ENCODE measurements at regions not wholly inside any gene's neighbourhood (a gene's known extent, or its start where the extent isn't known, plus 50 kb on each side); places are given as distances from the start of the nearest gene placed in this dataset.

- H3K27me3 ChIP-seq (ENCODE audit: control insufficient read depth in 1 of 2, insufficient read depth in 1 of 2, low read length in 2 of 2): no peaks in the 10 kb centered on the region
- no peak overlapping the region for H3K23ac ChIP-seq (ENCODE audit: low read length in 2 of 2)
- H2BK15ac ChIP-seq (ENCODE audit: low read depth, poor library complexity, severe bottlenecking): no peak overlapping the region
- H2BK120ac ChIP-seq (ENCODE audit: low read depth, low read length): no peak overlapping the region
- no peak overlapping the region for H4K91ac ChIP-seq (ENCODE audit: low read length)
- H3K36me3 ChIP-seq (ENCODE audit: control insufficient read depth in 1 of 2, insufficient read depth in 2 of 2, low read depth in 1 of 2, low read length in 2 of 2): no peaks in the 10 kb centered on the region
- no peak overlapping the region for H2AFZ ChIP-seq (ENCODE audit: low read depth, low read length)
- peak; percentile 81 for DNase-seq
- 0% methylated on average over 3 of the region's 5 CpGs for WGBS
- no peak overlapping the region for H3K4ac ChIP-seq (ENCODE audit: low read depth in 1 of 2, low read length in 2 of 2)
- H3K27ac ChIP-seq (ENCODE audit: low read length, poor library complexity, severe bottlenecking): no peak overlapping the region
- no peak overlapping the region for H3K9ac ChIP-seq (ENCODE audit: low read length)
- H2AK5ac ChIP-seq (ENCODE audit: low read length, severe bottlenecking): no peak overlapping the region
- H3K4me3 ChIP-seq (ENCODE audit: insufficient read depth in 1 of 2, low read depth in 1 of 2, low read length in 2 of 2): no peak overlapping the region
- no peak overlapping the region for H3K18ac ChIP-seq (ENCODE audit: low read depth in 1 of 2, low read length in 2 of 2)
- H4K8ac ChIP-seq (ENCODE audit: low read length): no peak overlapping the region
- H3K4me1 ChIP-seq (ENCODE audit: control insufficient read depth, insufficient read depth, low read depth, low read length): peaks cover 5% of the 10 kb centered on the region
- H3K4me2 ChIP-seq (ENCODE audit: low read length, poor library complexity, severe bottlenecking): no peak overlapping the region
- no peak overlapping the region for H3K14ac ChIP-seq (ENCODE audit: low read length in 2 of 2)
- H3K79me1 ChIP-seq (replicated peaks; ENCODE audit: low read length, poor library complexity, severe bottlenecking): no peaks in the 10 kb centered on the region
- no peaks in the 10 kb centered on the region for H3K9me3 ChIP-seq (ENCODE audit: control insufficient read depth, low read length)
- H2BK12ac ChIP-seq (ENCODE audit: low read length in 2 of 2): peak overlapping the region in 1 of 2 experiments; percentile 7
- H2BK5ac ChIP-seq (ENCODE audit: low read depth, low read length, poor library complexity, severe bottlenecking): no peak overlapping the region
These were observed 498.6 kb upstream of the ZEB2 start for GRCh38 chr2:145018502-145018901.

- no peaks in the 10 kb centered on the region for H3K36me3 ChIP-seq (ENCODE audit: control insufficient read depth in 1 of 2, insufficient read depth in 2 of 2, low read depth in 1 of 2, low read length in 2 of 2)
- H3K14ac ChIP-seq (ENCODE audit: low read length in 2 of 2): no peak overlapping the region
- H2AFZ ChIP-seq (ENCODE audit: low read depth, low read length): no peak overlapping the region
- H2BK5ac ChIP-seq (ENCODE audit: low read depth, low read length, poor library complexity, severe bottlenecking): no peak overlapping the region
- no peaks in the 10 kb centered on the region for H3K79me1 ChIP-seq (replicated peaks; ENCODE audit: low read length, poor library complexity, severe bottlenecking)
- no peak overlapping the region for H3K9ac ChIP-seq (ENCODE audit: low read length)
- H4K91ac ChIP-seq (ENCODE audit: low read length): no peak overlapping the region
- peaks cover 6% of the 10 kb centered on the region for H3K4me1 ChIP-seq (ENCODE audit: control insufficient read depth, insufficient read depth, low read depth, low read length)
- H3K9me3 ChIP-seq (ENCODE audit: control insufficient read depth, low read length): no peaks in the 10 kb centered on the region
- no peak overlapping the region for H3K4ac ChIP-seq (ENCODE audit: low read depth in 1 of 2, low read length in 2 of 2)
- H3K27ac ChIP-seq (ENCODE audit: low read length, poor library complexity, severe bottlenecking): no peak overlapping the region
- no peak overlapping the region for H3K4me3 ChIP-seq (ENCODE audit: insufficient read depth in 1 of 2, low read depth in 1 of 2, low read length in 2 of 2)
- no peak overlapping the region for H3K23ac ChIP-seq (ENCODE audit: low read length in 2 of 2)
- no peak overlapping the region for H3K4me2 ChIP-seq (ENCODE audit: low read length, poor library complexity, severe bottlenecking)
- H2AK5ac ChIP-seq (ENCODE audit: low read length, severe bottlenecking): no peak overlapping the region
- peak overlapping the region in 1 of 2 experiments; percentile 95 for H2BK12ac ChIP-seq (ENCODE audit: low read length in 2 of 2)
- H2BK15ac ChIP-seq (ENCODE audit: low read depth, poor library complexity, severe bottlenecking): no peak overlapping the region
- H2BK120ac ChIP-seq (ENCODE audit: low read depth, low read length): no peak overlapping the region
- no peak for DNase-seq
- H4K8ac ChIP-seq (ENCODE audit: low read length): no peak overlapping the region
- H3K18ac ChIP-seq (ENCODE audit: low read depth in 1 of 2, low read length in 2 of 2): no peak overlapping the region
- WGBS: no CpG with 5 or more reads among the region's 1 CpG
- H3K27me3 ChIP-seq (ENCODE audit: control insufficient read depth in 1 of 2, insufficient read depth in 1 of 2, low read length in 2 of 2): no peaks in the 10 kb centered on the region
These were observed 497.2 kb upstream of the ZEB2 start for GRCh38 chr2:145017149-145017548.

GRCh38 chr2:145016711-145017110 lies 496.8 kb upstream of the ZEB2 start:
- no peaks in the 10 kb centered on the region for H3K36me3 ChIP-seq (ENCODE audit: control insufficient read depth in 1 of 2, insufficient read depth in 2 of 2, low read depth in 1 of 2, low read length in 2 of 2)
- DNase-seq: no peak
- no peak overlapping the region for H3K23ac ChIP-seq (ENCODE audit: low read length in 2 of 2)
- H2BK12ac ChIP-seq (ENCODE audit: low read length in 2 of 2): no peak overlapping the region
- no peak overlapping the region for H3K9ac ChIP-seq (ENCODE audit: low read length)
- no peaks in the 10 kb centered on the region for H3K27me3 ChIP-seq (ENCODE audit: control insufficient read depth in 1 of 2, insufficient read depth in 1 of 2, low read length in 2 of 2)
- H3K4ac ChIP-seq (ENCODE audit: low read depth in 1 of 2, low read length in 2 of 2): no peak overlapping the region
- H2AFZ ChIP-seq (ENCODE audit: low read depth, low read length): no peak overlapping the region
- no peak overlapping the region for H2BK120ac ChIP-seq (ENCODE audit: low read depth, low read length)
- no peak overlapping the region for H3K4me3 ChIP-seq (ENCODE audit: insufficient read depth in 1 of 2, low read depth in 1 of 2, low read length in 2 of 2)
- no peak overlapping the region for H3K4me2 ChIP-seq (ENCODE audit: low read length, poor library complexity, severe bottlenecking)
- no peak overlapping the region for H2BK15ac ChIP-seq (ENCODE audit: low read depth, poor library complexity, severe bottlenecking)
- no peaks in the 10 kb centered on the region for H3K79me1 ChIP-seq (replicated peaks; ENCODE audit: low read length, poor library complexity, severe bottlenecking)
- H3K27ac ChIP-seq (ENCODE audit: low read length, poor library complexity, severe bottlenecking): no peak overlapping the region
- H3K18ac ChIP-seq (ENCODE audit: low read depth in 1 of 2, low read length in 2 of 2): no peak overlapping the region
- H3K4me1 ChIP-seq (ENCODE audit: control insufficient read depth, insufficient read depth, low read depth, low read length): peaks cover 6% of the 10 kb centered on the region
- no peak overlapping the region for H3K14ac ChIP-seq (ENCODE audit: low read length in 2 of 2)
- no peak overlapping the region for H4K8ac ChIP-seq (ENCODE audit: low read length)
- H4K91ac ChIP-seq (ENCODE audit: low read length): no peak overlapping the region
- H2BK5ac ChIP-seq (ENCODE audit: low read depth, low read length, poor library complexity, severe bottlenecking): no peak overlapping the region
- no peak overlapping the region for H2AK5ac ChIP-seq (ENCODE audit: low read length, severe bottlenecking)
- H3K9me3 ChIP-seq (ENCODE audit: control insufficient read depth, low read length): no peaks in the 10 kb centered on the region

- Histone ChIP-seq H2BK120ac (ENCODE audit: low read depth, low read length) (no peak overlapping the region), H3K9ac (ENCODE audit: low read length) (no peak overlapping the region), H2BK12ac (ENCODE audit: low read length in 2 of 2) (no peak overlapping the region), H3K9me3 (ENCODE audit: control insufficient read depth, low read length) (no peaks in the 10 kb centered on the region), H4K8ac (ENCODE audit: low read length) (no peak overlapping the region), H3K18ac (ENCODE audit: low read depth in 1 of 2, low read length in 2 of 2) (no peak overlapping the region), H2AK5ac (ENCODE audit: low read length, severe bottlenecking) (no peak overlapping the region), H3K23ac (ENCODE audit: low read length in 2 of 2) (no peak overlapping the region), H3K14ac (ENCODE audit: low read length in 2 of 2) (no peak overlapping the region), H2BK5ac (ENCODE audit: low read depth, low read length, poor library complexity, severe bottlenecking) (no peak overlapping the region), H2AFZ (ENCODE audit: low read depth, low read length) (no peak overlapping the region), H3K4me1 (ENCODE audit: control insufficient read depth, insufficient read depth, low read depth, low read length) (peaks cover 6% of the 10 kb centered on the region), H3K4me2 (ENCODE audit: low read length, poor library complexity, severe bottlenecking) (no peak overlapping the region), H3K79me1 (replicated peaks; ENCODE audit: low read length, poor library complexity, severe bottlenecking) (no peaks in the 10 kb centered on the region), H3K27ac (ENCODE audit: low read length, poor library complexity, severe bottlenecking) (no peak overlapping the region), H3K27me3 (ENCODE audit: control insufficient read depth in 1 of 2, insufficient read depth in 1 of 2, low read length in 2 of 2) (no peaks in the 10 kb centered on the region), H3K4me3 (ENCODE audit: insufficient read depth in 1 of 2, low read depth in 1 of 2, low read length in 2 of 2) (no peak overlapping the region), H3K36me3 (ENCODE audit: control insufficient read depth in 1 of 2, insufficient read depth in 2 of 2, low read depth in 1 of 2, low read length in 2 of 2) (no peaks in the 10 kb centered on the region), H2BK15ac (ENCODE audit: low read depth, poor library complexity, severe bottlenecking) (no peak overlapping the region), H3K4ac (ENCODE audit: low read depth in 1 of 2, low read length in 2 of 2) (no peak overlapping the region), H4K91ac (ENCODE audit: low read length) (no peak overlapping the region)
- no CpG with 5 or more reads among the region's 2 CpGs for WGBS
- DNase-seq: no peak
These were observed 495.6 kb upstream of the ZEB2 start for GRCh38 chr2:145015561-145015960.
